ENCODE measurements at regions not wholly inside any gene's neighbourhood (a gene's known extent, or its start where the extent isn't known, plus 50 kb on each side); places are given as distances from the start of the nearest gene placed in this dataset.

DNA sequence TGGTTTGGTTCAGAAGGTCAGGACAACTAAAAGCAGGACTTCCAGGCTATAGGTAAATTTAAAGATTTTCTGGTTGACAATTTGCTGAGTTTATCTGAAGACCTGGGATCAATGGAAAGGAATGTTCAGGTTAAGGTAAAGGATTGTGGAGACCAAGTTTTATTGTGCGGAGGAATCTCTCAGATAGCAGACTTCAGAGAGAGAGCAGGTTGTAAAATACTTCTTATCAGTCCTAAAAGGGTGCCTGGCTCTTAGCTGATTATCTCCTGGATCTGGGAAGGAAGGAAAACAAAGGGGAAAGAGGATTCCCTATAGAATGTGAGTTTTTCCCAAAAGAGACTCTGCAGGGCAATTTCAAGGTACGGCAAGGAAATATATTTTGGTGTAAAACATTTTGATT lies 851.5 kb downstream of the DACH1 start:
- Histone ChIP-seq H3K27ac (no peak overlapping the region), H3K9me3 (no peaks in the 10 kb centered on the region), H3K36me3 (no peaks in the 10 kb centered on the region), H3K4me1 (no peaks in the 10 kb centered on the region), H3K27me3 (no peaks in the 10 kb centered on the region), H3K4me3 (no peak overlapping the region)
- TF ChIP-seq, protein P1, sequence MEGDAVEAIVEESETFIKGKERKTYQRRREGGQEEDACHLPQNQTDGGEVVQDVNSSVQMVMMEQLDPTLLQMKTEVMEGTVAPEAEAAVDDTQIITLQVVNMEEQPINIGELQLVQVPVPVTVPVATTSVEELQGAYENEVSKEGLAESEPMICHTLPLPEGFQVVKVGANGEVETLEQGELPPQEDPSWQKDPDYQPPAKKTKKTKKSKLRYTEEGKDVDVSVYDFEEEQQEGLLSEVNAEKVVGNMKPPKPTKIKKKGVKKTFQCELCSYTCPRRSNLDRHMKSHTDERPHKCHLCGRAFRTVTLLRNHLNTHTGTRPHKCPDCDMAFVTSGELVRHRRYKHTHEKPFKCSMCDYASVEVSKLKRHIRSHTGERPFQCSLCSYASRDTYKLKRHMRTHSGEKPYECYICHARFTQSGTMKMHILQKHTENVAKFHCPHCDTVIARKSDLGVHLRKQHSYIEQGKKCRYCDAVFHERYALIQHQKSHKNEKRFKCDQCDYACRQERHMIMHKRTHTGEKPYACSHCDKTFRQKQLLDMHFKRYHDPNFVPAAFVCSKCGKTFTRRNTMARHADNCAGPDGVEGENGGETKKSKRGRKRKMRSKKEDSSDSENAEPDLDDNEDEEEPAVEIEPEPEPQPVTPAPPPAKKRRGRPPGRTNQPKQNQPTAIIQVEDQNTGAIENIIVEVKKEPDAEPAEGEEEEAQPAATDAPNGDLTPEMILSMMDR (IDR thresholded peaks at IDR 0.05): no peak
- TF ChIP-seq POLR2AphosphoS5 (IDR thresholded peaks at IDR 0.05): no peak
- TF ChIP-seq EP300 (IDR thresholded peaks at IDR 0.05): no peak
- no peak for TF ChIP-seq POLR2A (IDR thresholded peaks at IDR 0.05)
- no peak for ATAC-seq (ENCODE audit: low FRiP score in 2 of 2)
- no peak for DNase-seq
- 89 to 96% methylated on average over 2 of the region's 2 CpGs for WGBS, 2 donors

DNA sequence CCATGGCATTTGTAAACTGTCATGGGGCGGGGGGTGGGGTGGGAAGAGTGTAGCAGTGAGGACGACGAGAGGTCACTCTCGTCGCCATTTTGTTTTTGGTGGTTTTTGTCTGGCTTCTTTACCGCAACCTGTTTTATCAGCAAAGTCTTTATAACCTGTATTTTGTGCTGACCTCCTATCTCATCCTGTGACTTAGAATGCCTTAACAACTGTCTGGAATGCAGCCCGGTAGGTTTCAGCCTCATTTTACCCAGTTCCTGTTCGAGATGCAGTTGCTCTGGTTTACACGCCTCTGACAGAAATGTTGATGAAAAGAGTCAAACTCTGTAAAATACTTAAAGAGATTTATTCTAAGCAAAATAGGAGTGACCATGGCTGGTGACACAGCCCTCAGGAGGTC lies 852.0 kb downstream of the DACH1 start:
- DNase-seq (no peak), ATAC-seq (ENCODE audit: low FRiP score in 2 of 2) (no peak)
- Histone ChIP-seq H3K4me3 (no peak overlapping the region), H3K9me3 (no peaks in the 10 kb centered on the region), H3K27ac (no peak overlapping the region), H3K4me1 (no peaks in the 10 kb centered on the region), H3K27me3 (no peaks in the 10 kb centered on the region), H3K36me3 (no peaks in the 10 kb centered on the region)
- TF ChIP-seq EP300 (IDR thresholded peaks at IDR 0.05) (no peak), POLR2AphosphoS5 (IDR thresholded peaks at IDR 0.05) (no peak), POLR2A (IDR thresholded peaks at IDR 0.05) (no peak)
- TF ChIP-seq, protein P1 (IDR thresholded peaks at IDR 0.05): no peak
- WGBS, 2 donors: 86% methylated on average over 9 of the region's 9 CpGs

DNA sequence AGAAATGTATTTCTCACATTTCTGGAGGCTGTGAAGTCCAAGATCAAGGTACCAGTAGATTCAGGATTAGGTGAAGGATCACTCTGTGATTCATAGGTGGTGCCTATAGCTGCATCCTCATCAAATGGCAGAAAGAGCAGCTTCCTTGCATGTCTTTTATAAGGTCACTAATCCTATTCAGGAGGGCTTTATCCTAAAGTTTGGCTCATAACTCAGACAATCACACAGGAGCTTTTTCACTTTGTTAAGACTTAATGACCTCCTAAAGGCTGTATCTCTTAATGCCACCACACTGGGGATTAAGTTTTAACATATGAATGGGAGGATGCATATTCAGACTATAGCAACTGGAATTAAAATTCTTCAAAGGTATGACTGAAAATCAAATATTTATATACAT lies 861.1 kb downstream of the DACH1 start:
- peaks cover 0 to 3% (median 0%) of the 10 kb centered on the region in 4 donors for H3K9me3 ChIP-seq
- no peaks in the 10 kb centered on the region for H3K4me1 ChIP-seq
- TF ChIP-seq, protein P1 (IDR thresholded peaks at IDR 0.05): no peak
- TF ChIP-seq EP300 (IDR thresholded peaks at IDR 0.05) (no peak), POLR2AphosphoS5 (IDR thresholded peaks at IDR 0.05) (no peak), POLR2A (IDR thresholded peaks at IDR 0.05) (no peak)
- H3K27ac ChIP-seq: no peak overlapping the region
- H3K4me3 ChIP-seq: no peak overlapping the region
- H3K27me3 ChIP-seq: no peaks in the 10 kb centered on the region
- no peaks in the 10 kb centered on the region for H3K36me3 ChIP-seq
- ATAC-seq (ENCODE audit: low FRiP score in 2 of 2) (no peak), DNase-seq (no peak)

DNA sequence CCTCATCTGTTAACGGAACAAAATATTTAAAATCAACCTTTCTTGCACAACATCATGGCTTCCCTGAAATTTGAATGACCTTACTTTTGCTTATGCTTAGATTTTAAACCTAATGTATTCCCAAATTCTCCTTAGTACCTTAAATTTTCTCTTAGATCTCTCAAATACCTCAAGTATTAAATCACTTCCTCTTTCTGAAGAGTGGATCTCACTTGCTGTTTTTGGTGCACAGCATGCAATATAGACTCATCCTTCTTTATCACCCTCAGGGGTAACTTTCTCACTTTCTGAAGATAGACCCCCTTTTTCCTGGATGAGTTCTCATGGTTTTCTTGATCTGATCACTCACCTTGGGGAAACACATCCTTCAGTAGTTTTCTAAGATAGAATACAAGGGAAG lies 871.7 kb downstream of the DACH1 start:
- TF ChIP-seq, protein P1 (IDR thresholded peaks at IDR 0.05): no peak
- TF ChIP-seq POLR2A (IDR thresholded peaks at IDR 0.05): no peak
- no peak for TF ChIP-seq EP300 (IDR thresholded peaks at IDR 0.05)
- TF ChIP-seq POLR2AphosphoS5 (IDR thresholded peaks at IDR 0.05): no peak
- Histone ChIP-seq H3K36me3 (no peaks in the 10 kb centered on the region), H3K9me3 (no peaks in the 10 kb centered on the region), H3K4me1 (no peaks in the 10 kb centered on the region), H3K4me3 (no peak overlapping the region), H3K27me3 (no peaks in the 10 kb centered on the region), H3K27ac (no peak overlapping the region)
- ATAC-seq (ENCODE audit: low FRiP score in 2 of 2) (no peak), DNase-seq (no peak)
- 71 to 95% methylated on average over 1 of the region's 1 CpG for WGBS, 2 donors

DNA sequence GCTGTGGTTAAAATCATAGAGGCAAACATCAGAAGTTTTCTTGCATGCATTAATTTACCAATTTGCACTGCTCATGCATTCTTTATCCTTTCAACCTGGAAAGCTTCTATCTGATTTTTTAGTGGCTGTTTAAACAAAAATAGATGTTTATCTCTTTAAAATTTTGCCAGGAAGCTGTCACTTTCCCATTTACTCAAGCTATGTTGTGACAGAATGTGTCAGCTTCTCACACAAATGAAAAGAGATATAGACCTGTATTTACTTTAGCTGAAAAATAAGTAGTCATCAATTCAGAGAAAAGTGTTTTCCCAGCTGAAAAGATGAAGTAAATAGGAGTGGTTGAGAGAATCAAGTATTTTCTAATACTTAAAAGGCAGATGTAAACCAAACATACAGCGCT lies 872.8 kb downstream of the DACH1 start:
- Histone ChIP-seq H3K27ac (no peak overlapping the region), H3K36me3 (no peaks in the 10 kb centered on the region), H3K27me3 (no peaks in the 10 kb centered on the region), H3K9me3 (no peaks in the 10 kb centered on the region), H3K4me1 (no peaks in the 10 kb centered on the region), H3K4me3 (no peak overlapping the region)
- ATAC-seq (ENCODE audit: low FRiP score in 2 of 2): no peak
- TF ChIP-seq POLR2AphosphoS5 (IDR thresholded peaks at IDR 0.05) (no peak), POLR2A (IDR thresholded peaks at IDR 0.05) (no peak), EP300 (IDR thresholded peaks at IDR 0.05) (no peak)
- TF ChIP-seq, protein P1 (IDR thresholded peaks at IDR 0.05): no peak
- 46 to 49% methylated on average over 1 of the region's 1 CpG for WGBS, 2 donors
- no peak for DNase-seq
